ENCODE measurements at regions not wholly inside any gene's neighbourhood (a gene's known extent, or its start where the extent isn't known, plus 50 kb on each side); places are given as distances from the start of the nearest gene placed in this dataset.
"Not testable (repeated sequence)": the region's sequence is repeated elsewhere in the genome, so short reads cannot be mapped to it uniquely, and the experiment has no call there.

- no peak for DNase-seq (ENCODE audit: low read depth)
- no peak for TF ChIP-seq CTCF (conservative IDR thresholded peaks at IDR 0.05; ENCODE audit: low read length)
- no peak overlapping the region for H3K4me3 ChIP-seq (ENCODE audit: low read length)
Measured at GRCh38 chr3:66830301-66830700, 167.8 kb upstream of the KBTBD8 start.

GRCh38 chr3:66831931-66832330 lies 166.2 kb upstream of the KBTBD8 start:
- no peak for TF ChIP-seq CTCF (conservative IDR thresholded peaks at IDR 0.05; ENCODE audit: low read length)
- H3K4me3 ChIP-seq (ENCODE audit: low read length) = no peak overlapping the region
- no peak for DNase-seq (ENCODE audit: low read depth)

GRCh38 chr3:66836363-66837152 lies 161.5 kb upstream of the KBTBD8 start:
- DNase-seq (ENCODE audit: low read depth) = no peak

GRCh38 chr3:66838704-66839103 lies 159.4 kb upstream of the KBTBD8 start:
- TF ChIP-seq CTCF (conservative IDR thresholded peaks at IDR 0.05; ENCODE audit: low read length) = no peak
- H3K4me3 ChIP-seq (ENCODE audit: low read length) = no peak overlapping the region
- no peak for DNase-seq (ENCODE audit: low read depth)

More at GRCh38 chr3:66836363-66837152, 161.5 kb upstream of the KBTBD8 start:
- peak; percentile 36 for TF ChIP-seq CTCF (conservative IDR thresholded peaks at IDR 0.05; ENCODE audit: low read length)
- no peak overlapping the region for H3K4me3 ChIP-seq (ENCODE audit: low read length)

GRCh38 chr3:66839508-66839907 lies 158.6 kb upstream of the KBTBD8 start:
- DNase-seq (ENCODE audit: low read depth) = no peak
- no peak overlapping the region for H3K4me3 ChIP-seq (ENCODE audit: low read length)
- TF ChIP-seq CTCF (conservative IDR thresholded peaks at IDR 0.05; ENCODE audit: low read length) = no peak

GRCh38 chr3:66842761-66843464 lies 155.2 kb upstream of the KBTBD8 start:
- not testable (repeated sequence) for H3K4me3 ChIP-seq (ENCODE audit: low read length); DNase-seq (ENCODE audit: low read depth)

- DNase-seq (ENCODE audit: low read depth) = no peak
- H3K4me3 ChIP-seq (ENCODE audit: low read length) = no peak overlapping the region
- no peak for TF ChIP-seq CTCF (conservative IDR thresholded peaks at IDR 0.05; ENCODE audit: low read length)
Measured at GRCh38 chr3:66851894-66852613, 146.1 kb upstream of the KBTBD8 start.
